Transverse colon (tissue), 4 donors: ENCODE measurements at regions not wholly inside any gene's neighbourhood (a gene's known extent, or its start where the extent isn't known, plus 50 kb on each side); places are given as distances from the start of the nearest gene placed in this dataset.

ENCODE experiments used
- CTCF ChIP-seq, 5 experiments: fragments of 200-600 bp in 3 of 5; fragments of 450-650 bp in 2 of 5; sonication (generic) in 3 of 5; IDR thresholded peaks; 1 replicate in 2 of 5; 2 replicates in 3 of 5; pipeline ENCODE4 v1.5.1; 2016 to 2017; ENCODE audit warnings: antibody characterized with exemption in 5 of 5, inconsistent platforms in 3 of 5, mild to moderate bottlenecking in 2 of 5, moderate library complexity in 1 of 5
- EP300 ChIP-seq: sonication (generic); formaldehyde crosslinking; IDR thresholded peaks from one replicate; pipeline ENCODE4 v1.6.1; 2017; ENCODE audit warnings: antibody characterized with exemption, low read depth
- POLR2A ChIP-seq: fragments of 450-650 bp; IDR thresholded peaks from one replicate; pipeline ENCODE4 v1.6.1; 2016; ENCODE audit warnings: antibody characterized with exemption, mild to moderate bottlenecking, moderate library complexity
- POLR2AphosphoS5 ChIP-seq, 3 donors: sonication (generic); formaldehyde crosslinking; IDR thresholded peaks; one replicate each; pipeline ENCODE4 v1.6.1; 2016; ENCODE audit warnings: antibody characterized with exemption in 3 of 3

- TF ChIP-seq POLR2A (no peak), CTCF (IDR thresholded peaks at IDR 0.05) (no peak), POLR2AphosphoS5 (IDR thresholded peaks at IDR 0.05) (no peak), EP300 (no peak)
Measured at GRCh38 chr9:117887941-117888340, 183.7 kb downstream of the TLR4 start.
